ENCODE measurements at regions not wholly inside any gene's neighbourhood (a gene's known extent, or its start where the extent isn't known, plus 50 kb on each side); places are given as distances from the start of the nearest gene placed in this dataset.

DNA sequence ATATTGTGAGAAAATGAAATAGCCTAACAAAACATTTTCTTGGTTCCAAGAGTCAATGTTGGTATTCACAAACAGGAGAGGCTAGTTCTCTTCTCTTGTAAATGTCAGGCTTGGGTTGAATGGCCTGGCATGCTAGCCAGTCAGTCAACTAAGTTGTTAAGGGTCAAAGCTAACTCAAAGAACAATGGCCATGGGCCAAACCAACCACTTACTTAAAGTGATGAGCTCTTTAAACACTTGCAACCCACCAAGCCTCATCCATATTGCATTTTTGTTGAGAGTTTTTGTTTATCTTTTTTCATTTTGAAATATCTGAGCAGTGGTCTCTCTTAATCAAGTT, 394.5 kb downstream of the RAB28 start:
- TF ChIP-seq, protein P1, sequence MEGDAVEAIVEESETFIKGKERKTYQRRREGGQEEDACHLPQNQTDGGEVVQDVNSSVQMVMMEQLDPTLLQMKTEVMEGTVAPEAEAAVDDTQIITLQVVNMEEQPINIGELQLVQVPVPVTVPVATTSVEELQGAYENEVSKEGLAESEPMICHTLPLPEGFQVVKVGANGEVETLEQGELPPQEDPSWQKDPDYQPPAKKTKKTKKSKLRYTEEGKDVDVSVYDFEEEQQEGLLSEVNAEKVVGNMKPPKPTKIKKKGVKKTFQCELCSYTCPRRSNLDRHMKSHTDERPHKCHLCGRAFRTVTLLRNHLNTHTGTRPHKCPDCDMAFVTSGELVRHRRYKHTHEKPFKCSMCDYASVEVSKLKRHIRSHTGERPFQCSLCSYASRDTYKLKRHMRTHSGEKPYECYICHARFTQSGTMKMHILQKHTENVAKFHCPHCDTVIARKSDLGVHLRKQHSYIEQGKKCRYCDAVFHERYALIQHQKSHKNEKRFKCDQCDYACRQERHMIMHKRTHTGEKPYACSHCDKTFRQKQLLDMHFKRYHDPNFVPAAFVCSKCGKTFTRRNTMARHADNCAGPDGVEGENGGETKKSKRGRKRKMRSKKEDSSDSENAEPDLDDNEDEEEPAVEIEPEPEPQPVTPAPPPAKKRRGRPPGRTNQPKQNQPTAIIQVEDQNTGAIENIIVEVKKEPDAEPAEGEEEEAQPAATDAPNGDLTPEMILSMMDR (tag by site-specific recombination; IDR thresholded peaks at IDR 0.05), result no peak
- TF ChIP-seq SETDB1 (IDR thresholded peaks at IDR 0.05; ENCODE audit: insufficient read length, low read length) (no peak), BCL11B (tag by site-specific recombination; IDR thresholded peaks at IDR 0.05; ENCODE audit: low read depth) (no peak), SP2 (tag by site-specific recombination; IDR thresholded peaks at IDR 0.05) (no peak), ZFP37 (tag by site-specific recombination; IDR thresholded peaks at IDR 0.05) (no peak), RBAK (tag by site-specific recombination; IDR thresholded peaks at IDR 0.05) (no peak), ZNF292 (tag by site-specific recombination; IDR thresholded peaks at IDR 0.05; ENCODE audit: borderline replicate concordance, low read depth) (no peak), SALL2 (tag by site-specific recombination; IDR thresholded peaks at IDR 0.05; ENCODE audit: borderline replicate concordance) (no peak)
- TF ChIP-seq, protein P2, sequence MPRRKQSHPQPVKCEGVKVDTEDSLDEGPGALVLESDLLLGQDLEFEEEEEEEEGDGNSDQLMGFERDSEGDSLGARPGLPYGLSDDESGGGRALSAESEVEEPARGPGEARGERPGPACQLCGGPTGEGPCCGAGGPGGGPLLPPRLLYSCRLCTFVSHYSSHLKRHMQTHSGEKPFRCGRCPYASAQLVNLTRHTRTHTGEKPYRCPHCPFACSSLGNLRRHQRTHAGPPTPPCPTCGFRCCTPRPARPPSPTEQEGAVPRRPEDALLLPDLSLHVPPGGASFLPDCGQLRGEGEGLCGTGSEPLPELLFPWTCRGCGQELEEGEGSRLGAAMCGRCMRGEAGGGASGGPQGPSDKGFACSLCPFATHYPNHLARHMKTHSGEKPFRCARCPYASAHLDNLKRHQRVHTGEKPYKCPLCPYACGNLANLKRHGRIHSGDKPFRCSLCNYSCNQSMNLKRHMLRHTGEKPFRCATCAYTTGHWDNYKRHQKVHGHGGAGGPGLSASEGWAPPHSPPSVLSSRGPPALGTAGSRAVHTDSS (tag by site-specific recombination; IDR thresholded peaks at IDR 0.05), result no peak
